K562 (cell line): ENCODE measurements at regions not wholly inside any gene's neighbourhood (a gene's known extent, or its start where the extent isn't known, plus 50 kb on each side); places are given as distances from the start of the nearest gene placed in this dataset.

Experiments used
- ATAC-seq: fragments of 200-7000 bp; cut with Tn5 transposase; 3 replicates; pipeline ENCODE4 v1.9.1; 2020; ENCODE audit warnings: moderate library complexity
- BruUV-seq: library from RNA; stranded (reverse); fragments of 400-500 nt; replicated peaks from 2 replicates; lab custom pipeline; 2021; lab: Mats Ljungman, UMichigan
- CTCF ChIA-PET: fragments of 300-600 bp; formaldehyde crosslinking; extraction: SDS; loops from one replicate; lab custom pipeline; 2021; ENCODE audit warnings: low intra/inter-chr PET ratio; lab: Yijun Ruan, JAX
- POLR2A ChIA-PET: fragments of 300-600, 350-650 bp; sonication (Branson Sonifier 250); formaldehyde crosslinking; extraction: SDS; loops from one replicate; lab custom pipeline; 2021; ENCODE audit warnings: antibody characterized with exemption, inconsistent platforms; lab: Yijun Ruan, JAX
- DNase-seq, 4 experiments: peaks; one replicate each; pipeline versions ENCODE4 v3.0.0 to v3.0.0-alpha.2; 2011 to 2018; ENCODE audit warnings: low spot score in 3 of 4, mixed read lengths in 3 of 4; ENCODE audit errors: extremely low read depth in 1 of 4
- FAIRE-seq: peaks from 2 replicates; lab custom pipeline; 2011; peaks lifted over from hg19 to GRCh38; lab: Jason Lieb, UNC
- H2AFZ ChIP-seq: 2 replicates; pipeline ENCODE4 v1.6.0; 2011; ENCODE audit warnings: low read depth, low read length, control low read depth, inconsistent platforms
- H3K27ac ChIP-seq: fragments of 200-600 bp; 3 replicates; pipeline ENCODE4 v1.8.0; 2011; ENCODE audit warnings: low read depth, mild to moderate bottlenecking, control low read depth, inconsistent platforms, low read length, moderate library complexity, mixed read lengths; ENCODE audit errors: extremely low read depth
- H3K27me3 ChIP-seq, 2 experiments: fragments of 300-600 bp in 1 of 2; 2 replicates in 1 of 2; 3 replicates in 1 of 2; pipeline versions ENCODE4 v1.6.0 to v1.8.0; 2011; ENCODE audit warnings: inconsistent platforms in 2 of 2, low read length in 2 of 2, mild to moderate bottlenecking in 1 of 2, mixed read lengths in 1 of 2, moderate library complexity in 1 of 2; ENCODE audit not compliant: control insufficient read depth in 2 of 2, insufficient read depth in 2 of 2
- H3K36me3 ChIP-seq: fragments of 300-600 bp; 3 replicates; pipeline ENCODE4 v1.8.0; 2011; ENCODE audit warnings: mild to moderate bottlenecking, low read length, inconsistent platforms; ENCODE audit not compliant: control insufficient read depth, insufficient read depth
- H3K4me1 ChIP-seq, 2 experiments: fragments of 200-600 bp in 1 of 2; replicated peaks in 1 of 2; 2 replicates in 1 of 2; 3 replicates in 1 of 2; pipeline versions ENCODE4 v1.5.1 to v1.8.0; 2011; ENCODE audit warnings: inconsistent platforms in 2 of 2, low read length in 2 of 2, mild to moderate bottlenecking in 1 of 2, mixed read lengths in 1 of 2, moderate library complexity in 1 of 2; ENCODE audit not compliant: control insufficient read depth in 2 of 2, insufficient read depth in 2 of 2
- H3K4me2 ChIP-seq: 2 replicates; pipeline ENCODE4 v1.6.1; 2011; ENCODE audit warnings: low read length, control low read depth, inconsistent platforms, mixed read lengths; ENCODE audit not compliant: insufficient read depth
- H3K4me3 ChIP-seq: fragments of 200-600 bp; sonication (generic), shearing (Covaris generic); 2 replicates; pipeline ENCODE4 v1.5.1; 2016; ENCODE audit warnings: control low read depth, inconsistent platforms
- H3K79me2 ChIP-seq: fragments of 200-600 bp; 3 replicates; pipeline ENCODE4 v1.8.0; 2011; ENCODE audit warnings: low read length, inconsistent platforms; ENCODE audit not compliant: control insufficient read depth, insufficient read depth
- H3K9ac ChIP-seq, 2 experiments: 2 replicates each; pipeline versions ENCODE4 v1.6.0 to v1.6.1; 2011; ENCODE audit warnings: low read depth in 2 of 2, low read length in 2 of 2, control low read depth in 1 of 2, inconsistent platforms in 1 of 2, mild to moderate bottlenecking in 1 of 2, mixed read lengths in 1 of 2; ENCODE audit not compliant: insufficient read depth in 1 of 2
- H3K9me1 ChIP-seq: one replicate; pipeline ENCODE4 v1.6.0; 2011; ENCODE audit warnings: inconsistent platforms, mild to moderate bottlenecking, low read length, moderate library complexity; ENCODE audit not compliant: control insufficient read depth, insufficient read depth
- H3K9me3 ChIP-seq: replicated peaks from 2 replicates; pipeline ENCODE4 v1.5.1; 2011; ENCODE audit warnings: low read depth, low read length, inconsistent platforms; ENCODE audit not compliant: control insufficient read depth, insufficient read depth
- H4K20me1 ChIP-seq: replicated peaks from 2 replicates; pipeline ENCODE4 v1.6.1; 2011; ENCODE audit warnings: low read length, inconsistent platforms, mixed read lengths; ENCODE audit not compliant: control insufficient read depth, insufficient read depth
- CXXC5 ChIP-seq: fragments of 250-450 bp; sonication (Bioruptor Pico); IDR thresholded peaks from 2 replicates; pipeline ENCODE4 v1.8.0; 2022; ENCODE audit warnings: inconsistent platforms, mild to moderate bottlenecking, moderate library complexity
- FOS ChIP-seq: IDR thresholded peaks from 3 replicates; pipeline ENCODE4 v1.6.1; 2011; ENCODE audit not compliant: insufficient read length; ENCODE audit errors: extremely low read depth
- FOXP1 ChIP-seq: sonication (generic); formaldehyde crosslinking; IDR thresholded peaks from 2 replicates; pipeline ENCODE4 v1.8.0; 2022; ENCODE audit warnings: mild to moderate bottlenecking, missing genetic modification reagents
- GATAD2A ChIP-seq: fragments of 450-650 bp; IDR thresholded peaks from 2 replicates; pipeline ENCODE4 v1.6.1; 2017
- KDM1A ChIP-seq, 2 experiments: fragments of 450-650 bp; IDR thresholded peaks; 2 replicates each; pipeline ENCODE4 v1.6.1; 2016; ENCODE audit warnings: mild to moderate bottlenecking in 2 of 2
- MBD2 ChIP-seq: sonication (generic); IDR thresholded peaks from 2 replicates; pipeline ENCODE4 v1.6.1; 2016; ENCODE audit warnings: low read depth, borderline replicate concordance
- RBM17 ChIP-seq: fragments of 200-400 bp; formaldehyde crosslinking; IDR thresholded peaks from 2 replicates; pipeline ENCODE4 v1.6.1; 2017; ENCODE audit warnings: low read depth, mild to moderate bottlenecking, low read length, borderline replicate concordance
- RREB1 ChIP-seq: fragments of 250-450 bp; sonication (Bioruptor Pico); IDR thresholded peaks from 2 replicates; pipeline ENCODE4 v1.4.0; 2020
- SMARCA4 ChIP-seq: fragments of 450-650 bp; IDR thresholded peaks from 2 replicates; pipeline ENCODE4 v1.6.1; 2016
- SRF ChIP-seq, 2 experiments: fragments of 250-450, 450-650 bp in 1 of 2; sonication (Bioruptor Pico) in 1 of 2; sonication (generic) in 1 of 2; formaldehyde crosslinking; IDR thresholded peaks; 2 replicates each; pipeline versions ENCODE4 v1.5.0 to v1.5.1; 2020 to 2022; ENCODE audit warnings: mild to moderate bottlenecking in 1 of 2, missing genetic modification reagents in 1 of 2
- THRA ChIP-seq: fragments of 450-650 bp; IDR thresholded peaks from 2 replicates; pipeline ENCODE4 v1.6.1; 2017; ENCODE audit warnings: mild to moderate bottlenecking, moderate library complexity
- ZKSCAN1 ChIP-seq: fragments of 150-350 bp; IDR thresholded peaks from 2 replicates; pipeline ENCODE4 v1.6.1; 2016; ENCODE audit warnings: low read depth, low read length
- WGBS: fragments of 100-300 bp; shearing (Covaris generic); methylation state at CpG from one replicate; pipeline ENCODE4 v1.1.6; 2016; ENCODE audit warnings: low coverage, mixed read lengths; ENCODE audit not compliant: insufficient coverage; ENCODE audit errors: missing lambda C conversion rate; 5-methylcytosine and 5-hydroxymethylcytosine counted together
- in situ Hi-C: fragments of 300-500 bp; cut with MboI; formaldehyde crosslinking; loops from 4 replicates; pipeline ENCODE4 v1.15.0; 2018; ENCODE audit warnings: inconsistent platforms, mixed read lengths
- intact Hi-C: fragments of 100-400 bp; cut with micrococcal nuclease; formaldehyde crosslinking; loops from 2 replicates; pipeline ENCODE4 v1.14.2; 2022
- TF ChIP-seq, protein P1 (sequence below): sonication (generic); formaldehyde crosslinking; IDR thresholded peaks from 2 replicates; pipeline ENCODE4 v1.8.0; 2022; ENCODE audit warnings: mild to moderate bottlenecking, low read depth, missing genetic modification reagents
- TF ChIP-seq, protein P2 (sequence below): sonication (generic); formaldehyde crosslinking; IDR thresholded peaks from 2 replicates; pipeline ENCODE4 v1.8.0; 2022; ENCODE audit warnings: mild to moderate bottlenecking, missing genetic modification reagents

GRCh38 chr4:189147005-189147929, 793.4 kb upstream of the FRG1 start:
- Histone ChIP-seq H3K4me1 (no peaks in the 10 kb centered on the region), H3K4me2 (no peak overlapping the region), H2AFZ (no peak overlapping the region), H3K27ac (no peak overlapping the region), H4K20me1 (no peaks in the 10 kb centered on the region), H3K9ac (no peak overlapping the region), H3K27me3 (no peaks in the 10 kb centered on the region), H3K79me2 (no peaks in the 10 kb centered on the region), H3K9me1 (no peaks in the 10 kb centered on the region), H3K9me3 (no peaks in the 10 kb centered on the region), H3K36me3 (no peaks in the 10 kb centered on the region), H3K4me3 (no peak overlapping the region)
- no peak for FAIRE-seq
- ChIA-PET CTCF (no interaction called here), POLR2A (no interaction called here)
- in situ Hi-C loops, result no loop called here
- intact Hi-C loops, result no loop called here
- ATAC-seq, result no peak
- no TSS peak for BruUV-seq
- DNase-seq, result no peak
- WGBS, result 1% methylated on average over 23 of the region's 24 CpGs
- TF ChIP-seq MBD2 (no peak), FOXP1 (CRISPR knock-in tag) (no peak), KDM1A (IDR thresholded peaks at IDR 0.05) (no peak), ZKSCAN1 (no peak), GATAD2A (no peak), RREB1 (CRISPR knock-in tag) (no peak), THRA (no peak), CXXC5 (CRISPR knock-in tag) (no peak), FOS (no peak), SMARCA4 (no peak), SRF (CRISPR knock-in tag; IDR thresholded peaks at IDR 0.05) (no peak), RBM17 (no peak)
- TF ChIP-seq, protein P1, sequence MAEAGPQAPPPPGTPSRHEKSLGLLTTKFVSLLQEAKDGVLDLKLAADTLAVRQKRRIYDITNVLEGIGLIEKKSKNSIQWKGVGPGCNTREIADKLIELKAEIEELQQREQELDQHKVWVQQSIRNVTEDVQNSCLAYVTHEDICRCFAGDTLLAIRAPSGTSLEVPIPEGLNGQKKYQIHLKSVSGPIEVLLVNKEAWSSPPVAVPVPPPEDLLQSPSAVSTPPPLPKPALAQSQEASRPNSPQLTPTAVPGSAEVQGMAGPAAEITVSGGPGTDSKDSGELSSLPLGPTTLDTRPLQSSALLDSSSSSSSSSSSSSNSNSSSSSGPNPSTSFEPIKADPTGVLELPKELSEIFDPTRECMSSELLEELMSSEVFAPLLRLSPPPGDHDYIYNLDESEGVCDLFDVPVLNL (CRISPR knock-in tag), result no peak
- TF ChIP-seq, protein P2, sequence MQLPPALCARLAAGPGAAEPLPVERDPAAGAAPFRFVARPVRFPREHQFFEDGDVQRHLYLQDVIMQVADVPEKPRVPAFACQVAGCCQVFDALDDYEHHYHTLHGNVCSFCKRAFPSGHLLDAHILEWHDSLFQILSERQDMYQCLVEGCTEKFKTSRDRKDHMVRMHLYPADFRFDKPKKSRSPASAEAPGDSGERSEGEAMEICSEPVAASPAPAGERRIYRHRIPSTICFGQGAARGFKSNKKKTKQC (CRISPR knock-in tag), result no peak
